Muscle of back (tissue), 3 donors: ENCODE measurements at regions not wholly inside any gene's neighbourhood (a gene's known extent, or its start where the extent isn't known, plus 50 kb on each side); places are given as distances from the start of the nearest gene placed in this dataset.
"Not testable (repeated sequence)": the region's sequence is repeated elsewhere in the genome, so short reads cannot be mapped to it uniquely, and the experiment has no call there.

Source experiments
- DNase-seq, 3 donors: peaks; one replicate each; pipeline versions ENCODE4 v3.0.0 to v3.0.0-alpha.2; 2013

GRCh38 chr5:101505891-101506570, 602.9 kb upstream of the ST8SIA4 start:
- no peak for DNase-seq

DNA sequence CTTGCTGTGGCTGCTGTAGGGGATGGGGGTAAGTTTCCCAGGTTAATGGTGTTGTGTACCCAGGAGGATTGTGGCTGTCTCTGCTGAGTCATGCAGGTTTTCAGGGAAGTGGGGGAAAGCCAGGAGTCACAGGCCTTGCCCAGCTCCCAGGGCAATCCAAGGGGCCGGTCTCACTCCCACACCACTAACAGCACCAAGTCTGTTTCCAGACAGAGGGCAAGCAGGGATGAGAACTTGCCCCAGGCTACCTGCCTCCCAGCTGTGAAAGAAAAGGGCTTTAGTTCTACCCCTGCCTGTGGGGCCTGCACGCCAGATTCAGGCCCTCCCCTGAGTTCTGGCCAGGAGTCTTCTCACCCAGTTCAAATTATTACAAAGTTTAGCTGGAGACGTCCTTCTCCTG, 579.8 kb upstream of the ST8SIA4 start:
- no peak for DNase-seq

DNA sequence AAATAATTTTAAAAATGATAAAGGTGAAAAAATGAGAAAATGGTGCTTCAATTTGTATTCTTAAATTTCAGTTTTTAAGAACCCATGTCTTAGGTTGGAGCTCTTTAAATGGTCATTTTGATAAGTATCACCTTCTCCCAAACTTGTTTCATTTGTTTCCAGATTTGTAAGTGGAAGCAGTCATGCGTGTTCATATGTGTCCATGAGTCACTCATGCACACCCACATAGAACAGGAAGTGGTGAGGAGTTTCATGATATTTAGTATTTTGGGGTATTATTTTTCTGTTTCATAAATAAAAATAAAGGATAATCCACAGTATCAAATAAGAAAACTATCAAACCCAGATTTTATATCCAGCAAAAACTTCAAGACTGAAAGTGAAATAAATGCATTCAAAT, 570.4 kb upstream of the ST8SIA4 start:
- DNase-seq, result no peak

DNA sequence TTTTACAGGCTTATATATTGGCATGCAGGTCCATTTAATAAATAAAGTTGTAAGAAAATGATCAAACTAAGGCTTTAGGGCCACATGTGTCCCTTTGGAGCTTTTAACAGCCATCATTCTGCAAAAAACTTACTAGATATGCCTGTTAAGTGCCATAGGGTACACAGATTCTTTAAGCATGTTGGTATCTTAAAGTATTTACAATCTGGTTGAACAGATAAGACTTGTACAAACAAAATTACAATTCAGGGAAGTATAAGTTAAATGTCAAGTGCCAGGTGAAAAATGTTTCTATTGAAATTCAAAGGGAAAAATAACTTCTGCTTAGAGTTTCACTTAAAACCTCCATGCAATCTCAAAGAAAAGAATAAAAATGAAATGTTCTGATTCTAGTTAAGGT, 558.4 kb upstream of the ST8SIA4 start:
- DNase-seq, result no peak

GRCh38 chr5:101458587-101458986, 555.5 kb upstream of the ST8SIA4 start:
- DNase-seq, result no peak

- no peak for DNase-seq
Measured at GRCh38 chr5:101455851-101456250, 552.8 kb upstream of the ST8SIA4 start.

GRCh38 chr5:101455048-101455447, 552.0 kb upstream of the ST8SIA4 start:
- no peak for DNase-seq

- DNase-seq, result not testable (repeated sequence)
Measured at GRCh38 chr5:101442281-101442680, 539.2 kb upstream of the ST8SIA4 start.

- DNase-seq, result no peak
Measured at GRCh38 chr5:101440173-101440572, 537.1 kb upstream of the ST8SIA4 start.

DNA sequence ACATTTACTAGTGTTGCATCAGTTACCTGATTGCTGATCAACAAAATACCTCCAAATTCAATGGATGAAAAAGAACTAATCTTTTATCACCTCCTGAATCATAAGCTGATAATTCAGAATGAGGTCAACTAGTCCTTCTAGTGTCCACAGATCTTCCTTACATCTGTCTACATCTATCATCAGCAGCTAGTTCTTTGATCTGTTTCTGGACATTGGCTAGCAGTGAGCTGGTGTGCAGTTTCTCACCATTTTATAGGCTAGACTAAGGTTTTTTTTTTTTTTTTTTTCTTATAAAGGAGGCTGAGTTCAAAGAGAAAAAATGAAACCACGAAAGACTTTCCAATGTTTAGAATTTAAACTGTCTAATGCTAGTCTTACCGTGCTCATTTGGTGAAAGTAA, 534.3 kb upstream of the ST8SIA4 start:
- no peak for DNase-seq

DNA sequence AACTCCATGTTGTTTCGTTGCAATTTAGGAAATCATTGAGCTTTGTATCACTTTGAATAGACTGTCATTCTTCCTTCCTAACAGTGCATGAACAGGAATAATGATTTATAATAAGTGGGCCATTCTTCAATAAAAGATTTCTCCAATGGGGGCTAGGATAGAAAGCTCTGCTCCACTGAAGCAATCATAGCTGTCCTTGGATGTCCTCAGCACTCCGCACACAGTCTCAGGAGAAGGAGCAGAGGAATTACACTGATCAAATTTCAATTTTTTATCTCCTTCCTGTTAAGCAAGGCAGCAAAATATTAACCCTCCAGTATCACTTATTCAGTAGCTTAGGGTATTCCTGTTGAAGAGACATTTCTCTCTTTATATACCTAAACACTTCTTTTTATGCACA, 532.7 kb upstream of the ST8SIA4 start:
- peak in 1 of 3 donors; percentile 11 for DNase-seq

- DNase-seq, result no peak
Measured at GRCh38 chr5:101431201-101431600, 528.1 kb upstream of the ST8SIA4 start.

DNA sequence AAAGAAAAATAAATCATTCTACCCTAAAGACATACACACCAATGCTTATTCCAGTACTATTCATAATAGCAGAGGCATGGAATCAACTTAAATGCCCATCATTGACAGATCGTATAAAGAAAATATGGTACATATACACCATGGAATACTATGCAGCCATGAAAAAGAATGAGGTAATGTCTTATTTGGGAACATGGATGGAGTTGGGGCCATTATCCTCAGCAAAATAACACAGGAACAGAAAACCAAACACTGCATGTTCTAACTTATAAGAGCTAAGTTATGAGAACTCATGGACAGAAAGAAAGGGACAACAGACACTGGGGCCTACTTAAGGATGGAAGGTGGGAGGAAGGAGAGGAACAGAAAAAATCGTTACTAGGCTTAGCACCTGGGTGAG, 527.5 kb upstream of the ST8SIA4 start:
- no peak for DNase-seq

DNA sequence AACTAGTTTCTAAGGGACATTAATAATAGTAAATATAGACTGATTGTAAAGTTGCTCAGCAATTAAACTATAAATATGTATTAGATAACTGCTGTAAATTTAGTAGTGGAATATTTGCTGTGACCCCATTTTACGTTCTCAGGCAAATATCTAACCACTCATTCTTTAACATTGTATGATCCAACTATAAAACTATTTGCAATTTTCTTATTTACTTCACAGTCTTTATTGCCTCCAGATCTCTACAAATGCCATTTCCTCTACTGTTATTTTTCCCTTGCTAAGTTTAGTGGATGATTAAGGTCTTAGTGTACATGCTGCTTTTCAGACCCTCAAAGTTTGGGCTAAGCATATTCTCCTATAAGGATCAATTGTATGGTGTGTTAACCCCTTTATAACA, 526.2 kb upstream of the ST8SIA4 start:
- DNase-seq, result peak in 2 of 3 donors; percentile 4 to 50

- peak in 2 of 3 donors; percentile 21 to 45 for DNase-seq
Measured at GRCh38 chr5:101425339-101425859, 522.3 kb upstream of the ST8SIA4 start.

DNA sequence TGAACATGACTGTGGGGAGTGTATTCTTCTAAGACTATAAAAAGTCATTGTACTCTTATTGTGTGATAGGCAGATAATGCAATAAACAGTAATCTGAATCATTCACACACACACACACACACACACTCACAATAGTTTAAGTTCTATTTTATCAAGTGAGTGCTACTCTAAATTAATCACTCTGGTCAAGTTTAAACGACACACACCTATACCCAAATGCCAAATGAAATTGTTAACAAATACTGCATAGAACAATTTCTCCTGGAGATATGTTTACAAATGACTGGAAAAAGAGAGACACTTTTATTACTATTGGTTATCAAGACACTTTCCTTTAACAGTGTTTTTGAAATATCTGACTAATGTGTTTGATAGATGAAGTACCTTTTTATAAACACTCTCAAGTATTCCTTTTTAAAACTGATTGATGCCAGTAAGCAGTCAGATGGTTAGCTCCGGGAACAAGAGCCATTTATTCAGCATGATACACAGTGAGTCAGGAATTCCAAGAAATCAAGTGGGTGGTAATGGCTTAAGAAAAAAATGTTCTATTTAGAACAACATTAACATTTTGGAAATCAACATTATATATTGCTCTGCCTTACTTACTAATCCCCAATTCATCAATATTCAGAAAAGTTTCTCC, 521.6 kb upstream of the ST8SIA4 start:
- DNase-seq, result peak in 2 of 3 donors; percentile 5 to 67

GRCh38 chr5:101418713-101419118, 515.6 kb upstream of the ST8SIA4 start:
- DNase-seq, result peak; percentile 33 to 78 (median 43)

- DNase-seq, result no peak
Measured at GRCh38 chr5:101404531-101404930, 501.4 kb upstream of the ST8SIA4 start.

- peak in 1 of 3 donors; percentile 27 for DNase-seq
Measured at GRCh38 chr5:101393795-101394450, 490.8 kb upstream of the ST8SIA4 start.

DNA sequence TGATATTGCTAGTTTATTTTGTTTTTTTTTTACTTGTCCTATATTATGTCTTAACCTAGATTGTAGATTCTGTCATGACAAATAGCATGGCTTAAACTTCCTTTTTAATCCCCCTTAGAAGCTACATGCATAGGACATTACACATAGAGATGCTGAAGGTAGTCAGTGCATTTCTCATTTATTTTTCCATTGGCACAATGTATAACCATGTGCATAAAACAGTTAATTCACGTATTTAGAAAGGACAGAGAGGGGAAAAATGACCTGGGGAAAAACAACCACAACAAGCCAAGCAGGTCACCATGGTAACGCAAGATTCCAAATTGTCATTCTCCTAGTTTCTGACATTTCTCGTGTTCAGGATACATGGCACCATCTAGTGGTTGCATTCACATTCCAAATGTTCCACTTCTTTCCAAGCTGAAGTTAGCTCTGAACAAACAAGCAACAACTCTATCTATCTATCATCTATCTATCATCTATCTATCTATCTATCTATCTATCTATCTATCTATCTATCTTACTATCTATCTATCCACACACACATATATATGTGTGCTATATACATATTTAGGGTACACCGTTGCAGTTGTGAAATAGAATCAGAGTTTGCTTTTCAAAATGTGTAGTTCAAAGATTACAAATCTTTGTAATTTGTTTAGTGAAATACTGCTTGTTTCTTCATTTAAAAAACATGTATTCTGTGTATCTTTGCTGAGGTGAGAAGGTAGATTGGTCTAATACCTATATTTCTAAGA, 487.2 kb upstream of the ST8SIA4 start:
- peak; percentile 35 to 68 (median 51) for DNase-seq

- no peak for DNase-seq
Measured at GRCh38 chr5:101385276-101385675, 482.2 kb upstream of the ST8SIA4 start.

DNA sequence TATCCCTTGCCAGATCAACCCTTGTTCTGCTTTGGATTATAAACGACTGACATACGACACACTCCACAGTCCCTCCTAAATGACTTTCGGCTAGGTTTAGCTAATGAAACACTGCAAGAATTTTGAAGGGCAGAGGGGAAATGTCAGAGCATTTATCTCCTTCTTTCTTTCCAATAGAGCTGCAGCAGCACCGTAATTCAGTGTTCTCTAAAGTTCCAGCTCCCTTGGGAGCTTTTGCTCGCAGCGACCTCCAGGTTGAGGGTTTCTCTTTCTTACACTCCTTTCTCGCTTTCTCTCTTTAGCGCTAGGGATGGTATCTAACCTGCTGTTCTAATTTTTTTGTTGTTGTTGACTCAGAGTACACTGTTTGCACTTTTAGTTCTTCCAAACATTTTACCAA, 467.1 kb upstream of the ST8SIA4 start:
- peak in 1 of 3 donors; percentile 7 for DNase-seq
